IMR-90 (cell line): ENCODE measurements at regions not wholly inside any gene's neighbourhood (a gene's known extent, or its start where the extent isn't known, plus 50 kb on each side); places are given as distances from the start of the nearest gene placed in this dataset.

Experiments used
- TF ChIP-seq, protein P1 (sequence below): conservative IDR thresholded peaks from 2 replicates; pipeline ENCODE4 v1.5.1; 2012; ENCODE audit warnings: mild to moderate bottlenecking, low read depth, low read length, improper control_type of control experiment
- TF ChIP-seq, protein P2 (sequence below): fragments of 150-350 bp; IDR thresholded peaks from 2 replicates; pipeline ENCODE4 v1.6.1; 2017; ENCODE audit warnings: mild to moderate bottlenecking, antibody characterized with exemption, low read length, low read depth

GRCh38 chr2:6722574-6722973 lies 143.1 kb downstream of the CMPK2 start:
- TF ChIP-seq, protein P1, sequence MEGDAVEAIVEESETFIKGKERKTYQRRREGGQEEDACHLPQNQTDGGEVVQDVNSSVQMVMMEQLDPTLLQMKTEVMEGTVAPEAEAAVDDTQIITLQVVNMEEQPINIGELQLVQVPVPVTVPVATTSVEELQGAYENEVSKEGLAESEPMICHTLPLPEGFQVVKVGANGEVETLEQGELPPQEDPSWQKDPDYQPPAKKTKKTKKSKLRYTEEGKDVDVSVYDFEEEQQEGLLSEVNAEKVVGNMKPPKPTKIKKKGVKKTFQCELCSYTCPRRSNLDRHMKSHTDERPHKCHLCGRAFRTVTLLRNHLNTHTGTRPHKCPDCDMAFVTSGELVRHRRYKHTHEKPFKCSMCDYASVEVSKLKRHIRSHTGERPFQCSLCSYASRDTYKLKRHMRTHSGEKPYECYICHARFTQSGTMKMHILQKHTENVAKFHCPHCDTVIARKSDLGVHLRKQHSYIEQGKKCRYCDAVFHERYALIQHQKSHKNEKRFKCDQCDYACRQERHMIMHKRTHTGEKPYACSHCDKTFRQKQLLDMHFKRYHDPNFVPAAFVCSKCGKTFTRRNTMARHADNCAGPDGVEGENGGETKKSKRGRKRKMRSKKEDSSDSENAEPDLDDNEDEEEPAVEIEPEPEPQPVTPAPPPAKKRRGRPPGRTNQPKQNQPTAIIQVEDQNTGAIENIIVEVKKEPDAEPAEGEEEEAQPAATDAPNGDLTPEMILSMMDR, result no peak
- TF ChIP-seq, protein P2, sequence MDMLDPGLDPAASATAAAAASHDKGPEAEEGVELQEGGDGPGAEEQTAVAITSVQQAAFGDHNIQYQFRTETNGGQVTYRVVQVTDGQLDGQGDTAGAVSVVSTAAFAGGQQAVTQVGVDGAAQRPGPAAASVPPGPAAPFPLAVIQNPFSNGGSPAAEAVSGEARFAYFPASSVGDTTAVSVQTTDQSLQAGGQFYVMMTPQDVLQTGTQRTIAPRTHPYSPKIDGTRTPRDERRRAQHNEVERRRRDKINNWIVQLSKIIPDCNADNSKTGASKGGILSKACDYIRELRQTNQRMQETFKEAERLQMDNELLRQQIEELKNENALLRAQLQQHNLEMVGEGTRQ, result no peak
